Ascending aorta (tissue), 2 donors: ENCODE measurements at regions not wholly inside any gene's neighbourhood (a gene's known extent, or its start where the extent isn't known, plus 50 kb on each side); places are given as distances from the start of the nearest gene placed in this dataset.

Experiments used
- DNase-seq, 2 donors: peaks; one replicate each; pipeline ENCODE4 v3.0.0-alpha.2; 2019; ENCODE audit warnings: low spot score in 2 of 2
- H3K27ac ChIP-seq, 2 donors: fragments of 200-600 bp; sonication (generic); one replicate each; pipeline ENCODE4 v1.5.1; 2016 to 2017; ENCODE audit warnings: mild to moderate bottlenecking in 1 of 2
- H3K27me3 ChIP-seq: fragments of 200-600 bp; sonication (generic); one replicate; pipeline ENCODE4 v1.5.1; 2017
- H3K36me3 ChIP-seq, 2 donors: fragments of 200-600 bp; sonication (generic); one replicate each; pipeline ENCODE4 v1.5.1; 2016
- H3K4me1 ChIP-seq, 2 donors: fragments of 200-600 bp; sonication (generic); one replicate each; pipeline ENCODE4 v1.5.1; 2016 to 2017; ENCODE audit warnings: mild to moderate bottlenecking in 1 of 2
- H3K4me3 ChIP-seq, 2 donors: fragments of 200-600 bp; sonication (generic); one replicate each; pipeline ENCODE4 v1.5.1; 2016 to 2017; ENCODE audit warnings: mild to moderate bottlenecking in 1 of 2
- H3K9me3 ChIP-seq, 2 donors: fragments of 200-600 bp; sonication (generic); one replicate each; pipeline ENCODE4 v1.5.1; 2016
- CTCF ChIP-seq, 3 experiments: fragments of 200-600 bp in 2 of 3; fragments of 450-650 bp in 1 of 3; sonication (generic) in 2 of 3; IDR thresholded peaks; one replicate each; pipeline ENCODE4 v1.5.1; 2016 to 2019; ENCODE audit warnings: antibody characterized with exemption in 3 of 3, mild to moderate bottlenecking in 1 of 3, moderate library complexity in 1 of 3
- intact Hi-C: fragments of 100-400 bp; cut with DNase I; formaldehyde crosslinking; loops from one replicate; pipeline ENCODE4 v1.15.1; 2023

- no peak overlapping the region for H3K4me3 ChIP-seq
- no peak for DNase-seq
- no peaks in the 10 kb centered on the region for H3K4me1 ChIP-seq
- H3K27ac ChIP-seq: no peak overlapping the region
- TF ChIP-seq CTCF (IDR thresholded peaks at IDR 0.05): no peak
- intact Hi-C loops: no loop called here
- H3K36me3 ChIP-seq: no peaks in the 10 kb centered on the region
- H3K9me3 ChIP-seq: no peaks in the 10 kb centered on the region
- H3K27me3 ChIP-seq: no peaks in the 10 kb centered on the region
Observed at GRCh38 chr3:83216919-83217594, 1455.6 kb upstream of the GBE1 start.

GRCh38 chr3:83195243-83195642 is 1433.8 kb upstream of the GBE1 start:
- no peak overlapping the region for H3K27ac ChIP-seq
- no peaks in the 10 kb centered on the region for H3K9me3 ChIP-seq
- H3K36me3 ChIP-seq: no peaks in the 10 kb centered on the region
- no peak overlapping the region for H3K4me3 ChIP-seq
- H3K27me3 ChIP-seq: no peaks in the 10 kb centered on the region
- no peaks in the 10 kb centered on the region for H3K4me1 ChIP-seq
- no peak for TF ChIP-seq CTCF (IDR thresholded peaks at IDR 0.05)
- intact Hi-C loops: no loop called here
- DNase-seq: no peak

GRCh38 chr3:83193526-83193925 is 1432.1 kb upstream of the GBE1 start:
- intact Hi-C loops: no loop called here
- Histone ChIP-seq H3K27me3 (no peaks in the 10 kb centered on the region), H3K9me3 (no peaks in the 10 kb centered on the region), H3K4me1 (no peaks in the 10 kb centered on the region), H3K4me3 (no peak overlapping the region), H3K27ac (no peak overlapping the region), H3K36me3 (no peaks in the 10 kb centered on the region)
- TF ChIP-seq CTCF (IDR thresholded peaks at IDR 0.05): no peak
- DNase-seq: no peak

GRCh38 chr3:83189634-83190033 is 1428.2 kb upstream of the GBE1 start:
- Histone ChIP-seq H3K4me3 (no peak overlapping the region), H3K36me3 (no peaks in the 10 kb centered on the region), H3K9me3 (no peaks in the 10 kb centered on the region), H3K27ac (no peak overlapping the region), H3K27me3 (no peaks in the 10 kb centered on the region), H3K4me1 (no peaks in the 10 kb centered on the region)
- intact Hi-C loops: no loop called here
- no peak for DNase-seq
- TF ChIP-seq CTCF (IDR thresholded peaks at IDR 0.05): no peak

GRCh38 chr3:83169473-83169872 is 1408.0 kb upstream of the GBE1 start:
- Histone ChIP-seq H3K4me1 (no peaks in the 10 kb centered on the region), H3K36me3 (no peaks in the 10 kb centered on the region), H3K27ac (no peak overlapping the region), H3K4me3 (no peak overlapping the region), H3K9me3 (no peaks in the 10 kb centered on the region), H3K27me3 (no peaks in the 10 kb centered on the region)
- DNase-seq: no peak
- TF ChIP-seq CTCF (IDR thresholded peaks at IDR 0.05): no peak
- intact Hi-C loops: no loop called here

GRCh38 chr3:83150896-83151295 is 1389.5 kb upstream of the GBE1 start:
- no peak for DNase-seq
- no peak for TF ChIP-seq CTCF (IDR thresholded peaks at IDR 0.05)
- no peaks in the 10 kb centered on the region for H3K36me3 ChIP-seq
- H3K27ac ChIP-seq: no peak overlapping the region
- H3K27me3 ChIP-seq: no peaks in the 10 kb centered on the region
- no peaks in the 10 kb centered on the region for H3K4me1 ChIP-seq
- no peaks in the 10 kb centered on the region for H3K9me3 ChIP-seq
- intact Hi-C loops: no loop called here
- no peak overlapping the region for H3K4me3 ChIP-seq
